Fibroblast of lung (primary cell): ENCODE measurements at regions not wholly inside any gene's neighbourhood (a gene's known extent, or its start where the extent isn't known, plus 50 kb on each side); places are given as distances from the start of the nearest gene placed in this dataset.

Experiments used
- EZH2 ChIP-seq: IDR thresholded peaks from 2 replicates; pipeline ENCODE4 v1.5.1; 2012; ENCODE audit warnings: low read length, control low read depth, mild to moderate bottlenecking; ENCODE audit errors: missing control alignments
- TF ChIP-seq, protein P1 (sequence below), 2 donors: IDR thresholded peaks in 1 of 2; conservative IDR thresholded peaks in 1 of 2; 1 replicate in 1 of 2; 2 replicates in 1 of 2; pipeline ENCODE4 v1.5.1; 2011 to 2012; ENCODE audit warnings: low read length in 2 of 2, control low read depth in 1 of 2, inconsistent platforms in 1 of 2, low read depth in 1 of 2, mild to moderate bottlenecking in 1 of 2

DNA sequence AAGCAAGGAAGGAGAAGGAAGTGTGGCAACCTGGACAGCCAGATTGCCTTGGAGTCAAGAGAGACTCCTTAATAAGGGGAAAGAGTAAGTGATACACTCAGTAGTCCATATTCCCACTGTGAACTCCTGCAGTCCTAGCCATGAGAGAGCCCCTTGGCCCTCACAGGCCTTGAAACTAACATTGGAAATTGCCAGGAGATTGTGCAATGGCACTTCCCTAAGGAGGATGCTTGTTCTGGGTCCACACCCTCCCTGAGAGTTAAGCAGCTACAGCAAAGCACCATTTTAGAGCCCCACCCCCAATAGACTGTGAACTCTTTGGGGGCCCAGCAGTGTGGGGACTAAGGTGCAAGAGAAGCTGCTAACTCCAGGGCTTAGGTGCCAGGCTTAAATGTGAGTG, 367.7 kb upstream of the CAMK1G start:
- TF ChIP-seq EZH2: no peak
- TF ChIP-seq, protein P1, sequence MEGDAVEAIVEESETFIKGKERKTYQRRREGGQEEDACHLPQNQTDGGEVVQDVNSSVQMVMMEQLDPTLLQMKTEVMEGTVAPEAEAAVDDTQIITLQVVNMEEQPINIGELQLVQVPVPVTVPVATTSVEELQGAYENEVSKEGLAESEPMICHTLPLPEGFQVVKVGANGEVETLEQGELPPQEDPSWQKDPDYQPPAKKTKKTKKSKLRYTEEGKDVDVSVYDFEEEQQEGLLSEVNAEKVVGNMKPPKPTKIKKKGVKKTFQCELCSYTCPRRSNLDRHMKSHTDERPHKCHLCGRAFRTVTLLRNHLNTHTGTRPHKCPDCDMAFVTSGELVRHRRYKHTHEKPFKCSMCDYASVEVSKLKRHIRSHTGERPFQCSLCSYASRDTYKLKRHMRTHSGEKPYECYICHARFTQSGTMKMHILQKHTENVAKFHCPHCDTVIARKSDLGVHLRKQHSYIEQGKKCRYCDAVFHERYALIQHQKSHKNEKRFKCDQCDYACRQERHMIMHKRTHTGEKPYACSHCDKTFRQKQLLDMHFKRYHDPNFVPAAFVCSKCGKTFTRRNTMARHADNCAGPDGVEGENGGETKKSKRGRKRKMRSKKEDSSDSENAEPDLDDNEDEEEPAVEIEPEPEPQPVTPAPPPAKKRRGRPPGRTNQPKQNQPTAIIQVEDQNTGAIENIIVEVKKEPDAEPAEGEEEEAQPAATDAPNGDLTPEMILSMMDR (conservative IDR thresholded peaks at IDR 0.05 in 1 of 2, IDR thresholded peaks at IDR 0.05 in 1 of 2; ENCODE audit: low read depth in 1 of 2, low read length in 2 of 2): no peak
